ENCODE measurements at regions not wholly inside any gene's neighbourhood (a gene's known extent, or its start where the extent isn't known, plus 50 kb on each side); places are given as distances from the start of the nearest gene placed in this dataset.
A peak's percentile ranks its signal among the peaks of the same experiment; 100 is the strongest.

DNA sequence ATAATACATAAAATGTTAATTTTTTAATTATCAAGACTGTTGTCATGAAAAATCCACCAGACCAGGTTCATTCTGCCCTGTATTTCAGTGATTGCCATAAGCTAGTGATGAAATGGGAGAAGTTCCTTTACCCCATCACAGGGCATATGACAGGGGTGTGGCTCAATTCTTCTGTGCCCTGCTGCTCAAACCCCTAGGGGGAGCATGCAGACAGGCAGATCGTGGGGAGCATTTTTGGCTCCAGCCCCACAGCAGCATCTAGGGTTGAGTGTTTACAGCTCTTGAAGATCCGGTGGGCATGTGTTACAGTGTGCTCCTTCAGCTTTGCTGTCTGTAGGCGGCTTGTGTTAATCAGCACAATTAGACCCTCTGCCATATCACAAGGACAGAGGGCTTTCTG is 700.7 kb downstream of the PCDH18 start:
- TF ChIP-seq, protein P1, sequence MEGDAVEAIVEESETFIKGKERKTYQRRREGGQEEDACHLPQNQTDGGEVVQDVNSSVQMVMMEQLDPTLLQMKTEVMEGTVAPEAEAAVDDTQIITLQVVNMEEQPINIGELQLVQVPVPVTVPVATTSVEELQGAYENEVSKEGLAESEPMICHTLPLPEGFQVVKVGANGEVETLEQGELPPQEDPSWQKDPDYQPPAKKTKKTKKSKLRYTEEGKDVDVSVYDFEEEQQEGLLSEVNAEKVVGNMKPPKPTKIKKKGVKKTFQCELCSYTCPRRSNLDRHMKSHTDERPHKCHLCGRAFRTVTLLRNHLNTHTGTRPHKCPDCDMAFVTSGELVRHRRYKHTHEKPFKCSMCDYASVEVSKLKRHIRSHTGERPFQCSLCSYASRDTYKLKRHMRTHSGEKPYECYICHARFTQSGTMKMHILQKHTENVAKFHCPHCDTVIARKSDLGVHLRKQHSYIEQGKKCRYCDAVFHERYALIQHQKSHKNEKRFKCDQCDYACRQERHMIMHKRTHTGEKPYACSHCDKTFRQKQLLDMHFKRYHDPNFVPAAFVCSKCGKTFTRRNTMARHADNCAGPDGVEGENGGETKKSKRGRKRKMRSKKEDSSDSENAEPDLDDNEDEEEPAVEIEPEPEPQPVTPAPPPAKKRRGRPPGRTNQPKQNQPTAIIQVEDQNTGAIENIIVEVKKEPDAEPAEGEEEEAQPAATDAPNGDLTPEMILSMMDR (IDR thresholded peaks at IDR 0.05), result 0 out of 2 replicates have a peak, but pooled peaks have one; percentile 5
- no peak for TF ChIP-seq ZFX (IDR thresholded peaks at IDR 0.05; ENCODE audit: borderline replicate concordance)
